ENCODE measurements at regions not wholly inside any gene's neighbourhood (a gene's known extent, or its start where the extent isn't known, plus 50 kb on each side); places are given as distances from the start of the nearest gene placed in this dataset.
A peak's percentile ranks its signal among the peaks of the same experiment; 100 is the strongest.

DNA sequence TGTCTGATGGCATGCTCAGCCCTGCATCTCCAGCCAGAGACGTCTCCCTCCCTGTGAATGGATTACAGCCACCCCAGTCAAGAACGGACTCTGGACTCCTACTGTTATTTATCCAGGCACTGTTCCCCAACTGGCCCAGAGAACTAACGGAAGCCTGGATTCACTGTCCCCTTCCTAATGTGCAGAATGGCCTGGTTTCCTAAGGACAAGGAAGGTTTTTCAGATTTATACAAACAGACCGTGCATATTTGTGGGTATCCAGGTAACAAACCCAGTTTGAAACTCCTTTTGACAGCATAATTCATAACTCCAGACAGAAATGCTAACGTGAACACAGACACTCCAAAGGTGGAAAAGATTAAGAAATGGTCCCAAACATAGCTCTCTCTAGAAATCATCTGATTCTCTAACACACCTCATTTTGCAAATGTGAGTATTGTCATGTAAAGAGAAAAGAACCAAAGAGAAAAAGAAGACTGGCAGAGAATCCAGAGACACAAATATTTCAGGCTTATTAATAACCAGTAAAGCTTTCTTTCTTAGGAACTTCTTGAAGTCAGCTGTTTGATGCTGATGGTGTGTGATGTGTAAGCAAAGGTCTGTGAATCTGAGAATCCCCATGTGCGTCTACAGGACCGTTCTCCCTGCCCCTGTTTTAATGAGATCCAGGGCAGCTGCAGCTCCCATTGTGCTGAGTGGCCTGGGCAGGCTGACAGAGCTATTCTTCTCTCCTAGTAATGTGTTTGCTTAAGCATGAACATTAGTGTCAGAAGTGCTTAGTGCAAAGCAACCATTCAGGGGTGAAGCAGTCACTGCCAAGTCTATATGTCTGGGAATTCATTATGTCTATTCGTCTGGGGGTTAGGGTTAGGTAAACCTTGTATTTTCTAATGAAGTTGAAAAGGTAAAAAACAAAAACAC, 86.8 kb upstream of the HIF1A start:
- no peak overlapping the region for H4K8ac ChIP-seq (replicated peaks; ENCODE audit: insufficient read length, low read depth, low read length)
- H3K14ac ChIP-seq (ENCODE audit: insufficient read depth, low read length): no peak overlapping the region
- H3K27ac ChIP-seq (ENCODE audit: insufficient read length, low read depth, low read length): peak overlapping the region; percentile 56
- H4K5ac ChIP-seq (ENCODE audit: insufficient read length, low read depth, low read length): no peak overlapping the region
- H3K79me1 ChIP-seq (ENCODE audit: insufficient read depth, low read depth, low read length, poor library complexity, severe bottlenecking): no peaks in the 10 kb centered on the region
- Mint-ChIP-seq H3K27me3 (ENCODE audit: low read depth) (peaks cover 3% of the 10 kb centered on the region), H3K9me3 (no peaks in the 10 kb centered on the region), H3K4me3 (peak overlapping the region in 1 of 2 experiments; percentile 52; a peak in 3 of 5 replicates), H3K27ac (peak overlapping the region in 1 of 3 experiments; percentile 46; a peak in 2 of 7 replicates), H3K4me1 (peaks cover 46 to 47% of the 10 kb centered on the region in 2 experiments), H3K36me3 (ENCODE audit: insufficient read depth in 1 of 3, low read depth in 3 of 3) (no peaks in the 10 kb centered on the region)
- no peak overlapping the region for H2BK120ac ChIP-seq (ENCODE audit: low read depth, low read length, poor library complexity, severe bottlenecking)
- H3K23me2 ChIP-seq (ENCODE audit: insufficient read length, low read depth, low read length, poor library complexity, severe bottlenecking): no peaks in the 10 kb centered on the region
- H3K4me2 ChIP-seq (ENCODE audit: insufficient read depth, insufficient read length, low read length): peak overlapping the region; percentile 31
- no peak overlapping the region for H2BK20ac ChIP-seq (ENCODE audit: low read depth, low read length, poor library complexity, severe bottlenecking)
- DNase-seq: no peak
- no peak overlapping the region for H2AK5ac ChIP-seq (ENCODE audit: insufficient read length, low read length)
- no peaks in the 10 kb centered on the region for H3K9me3 ChIP-seq (ENCODE audit: control insufficient read depth, low read depth, low read length)
- no peaks in the 10 kb centered on the region for H3K79me2 ChIP-seq (ENCODE audit: insufficient read depth, low read length)
- TF ChIP-seq, protein P1, sequence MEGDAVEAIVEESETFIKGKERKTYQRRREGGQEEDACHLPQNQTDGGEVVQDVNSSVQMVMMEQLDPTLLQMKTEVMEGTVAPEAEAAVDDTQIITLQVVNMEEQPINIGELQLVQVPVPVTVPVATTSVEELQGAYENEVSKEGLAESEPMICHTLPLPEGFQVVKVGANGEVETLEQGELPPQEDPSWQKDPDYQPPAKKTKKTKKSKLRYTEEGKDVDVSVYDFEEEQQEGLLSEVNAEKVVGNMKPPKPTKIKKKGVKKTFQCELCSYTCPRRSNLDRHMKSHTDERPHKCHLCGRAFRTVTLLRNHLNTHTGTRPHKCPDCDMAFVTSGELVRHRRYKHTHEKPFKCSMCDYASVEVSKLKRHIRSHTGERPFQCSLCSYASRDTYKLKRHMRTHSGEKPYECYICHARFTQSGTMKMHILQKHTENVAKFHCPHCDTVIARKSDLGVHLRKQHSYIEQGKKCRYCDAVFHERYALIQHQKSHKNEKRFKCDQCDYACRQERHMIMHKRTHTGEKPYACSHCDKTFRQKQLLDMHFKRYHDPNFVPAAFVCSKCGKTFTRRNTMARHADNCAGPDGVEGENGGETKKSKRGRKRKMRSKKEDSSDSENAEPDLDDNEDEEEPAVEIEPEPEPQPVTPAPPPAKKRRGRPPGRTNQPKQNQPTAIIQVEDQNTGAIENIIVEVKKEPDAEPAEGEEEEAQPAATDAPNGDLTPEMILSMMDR (conservative IDR thresholded peaks at IDR 0.05): no peak
- no peak overlapping the region for H2BK5ac ChIP-seq (ENCODE audit: insufficient read length, low read length)
- no peak overlapping the region for H3K9ac ChIP-seq (ENCODE audit: extremely low read depth, insufficient read length, low read length)
- H3K4me1 ChIP-seq (ENCODE audit: insufficient read depth, low read length): peaks cover 23% of the 10 kb centered on the region
- no peak overlapping the region for H4K91ac ChIP-seq (ENCODE audit: insufficient read length, low read depth, low read length)
- H3K27me3 ChIP-seq (ENCODE audit: insufficient read depth, low read length): no peaks in the 10 kb centered on the region
- no peak overlapping the region for H3K18ac ChIP-seq (ENCODE audit: insufficient read length, low read depth, low read length)
- whole genome bisulfite sequencing (ENCODE audit: extremely low coverage, insufficient read length, low lambda C conversion rate): no CpG with 5 or more reads among the region's 8 CpGs
- H4K20me1 ChIP-seq (ENCODE audit: control insufficient read depth, insufficient read depth, insufficient read length): no peaks in the 10 kb centered on the region
- H3K4ac ChIP-seq (ENCODE audit: low read depth, low read length): no peak overlapping the region
- no peak overlapping the region for H2AFZ ChIP-seq (ENCODE audit: low read length)
- H3K23ac ChIP-seq (ENCODE audit: insufficient read length, low read depth, low read length): no peak overlapping the region
- peak overlapping the region; percentile 11 for H3T11ph ChIP-seq (ENCODE audit: low read length)
- no peak overlapping the region for H3K56ac ChIP-seq (ENCODE audit: insufficient read length, low read depth, low read length)
- H2BK12ac ChIP-seq (ENCODE audit: insufficient read length, low read depth, low read length): no peak overlapping the region
- no peak overlapping the region for H2BK15ac ChIP-seq (ENCODE audit: low read depth, low read length)

Measured in H9 (cell line).